OCI-LY1 (cell line): ENCODE measurements at regions not wholly inside any gene's neighbourhood (a gene's known extent, or its start where the extent isn't known, plus 50 kb on each side); places are given as distances from the start of the nearest gene placed in this dataset.

Experiments used
- H2AFZ ChIP-seq: fragments of 200-600 bp; sonication (generic), shearing (Covaris generic); 2 replicates; pipeline ENCODE4 v1.6.0; 2014; ENCODE audit warnings: antibody characterized with exemption, mild to moderate bottlenecking, low read length
- H3F3A ChIP-seq: fragments of 200-600 bp; sonication (generic), shearing (Covaris generic); 2 replicates; pipeline ENCODE4 v1.6.0; 2014; ENCODE audit warnings: mild to moderate bottlenecking, antibody characterized with exemption, low read length, moderate library complexity; ENCODE audit not compliant: insufficient read depth
- H3K27ac ChIP-seq: fragments of 200-600 bp; sonication (generic); 2 replicates; pipeline ENCODE4 v1.5.1; 2014; ENCODE audit warnings: low read length, mixed run types, mild to moderate bottlenecking, low read depth; ENCODE audit not compliant: poor library complexity, severe bottlenecking
- H3K27me3 ChIP-seq: fragments of 200-600 bp; sonication (generic); 2 replicates; pipeline ENCODE4 v1.6.0; 2014; ENCODE audit warnings: antibody characterized with exemption, mild to moderate bottlenecking, low read length, moderate library complexity; ENCODE audit not compliant: insufficient read depth
- H3K36me3 ChIP-seq: fragments of 200-600 bp; sonication (generic); 2 replicates; pipeline ENCODE4 v1.6.1; 2014; ENCODE audit warnings: mild to moderate bottlenecking, antibody characterized with exemption, low read length, moderate library complexity, mixed read lengths; ENCODE audit not compliant: insufficient read depth
- H3K4me1 ChIP-seq: fragments of 200-600 bp; sonication (generic); 2 replicates; pipeline ENCODE4 v1.5.1; 2014; ENCODE audit warnings: mild to moderate bottlenecking, low read length, moderate library complexity; ENCODE audit not compliant: insufficient read depth, severe bottlenecking
- H3K4me2 ChIP-seq: fragments of 200-600 bp; sonication (generic), shearing (Covaris generic); 2 replicates; pipeline ENCODE4 v1.6.1; 2014; ENCODE audit warnings: low read length
- H3K4me3 ChIP-seq: fragments of 200-600 bp; sonication (generic); 2 replicates; pipeline ENCODE4 v1.5.1; 2014; ENCODE audit warnings: low read length, low read depth, mild to moderate bottlenecking, mixed read lengths; ENCODE audit not compliant: poor library complexity, severe bottlenecking
- H3K79me2 ChIP-seq: fragments of 200-600 bp; shearing (Covaris generic); 2 replicates; pipeline ENCODE4 v1.6.1; 2016; ENCODE audit warnings: mixed run types, low read length, mixed read lengths; ENCODE audit not compliant: insufficient read depth
- H3K9ac ChIP-seq: fragments of 200-600 bp; sonication (generic), shearing (Covaris generic); 2 replicates; pipeline ENCODE4 v1.6.1; 2014; ENCODE audit warnings: mild to moderate bottlenecking, low read length, mixed read lengths
- H3K9me2 ChIP-seq: fragments of 200-600 bp; sonication (generic), shearing (Covaris generic); 2 replicates; pipeline ENCODE4 v1.6.1; 2014; ENCODE audit warnings: low read depth, mild to moderate bottlenecking, low read length, mixed read lengths
- H3K9me3 ChIP-seq: fragments of 200-600 bp; shearing (Covaris generic); 2 replicates; pipeline ENCODE4 v1.6.1; 2014; ENCODE audit warnings: low read length, mixed read lengths
- H4K20me1 ChIP-seq: fragments of 200-600 bp; sonication (generic), shearing (Covaris generic); 2 replicates; pipeline ENCODE4 v1.6.0; 2016; ENCODE audit warnings: mild to moderate bottlenecking, low read length; ENCODE audit not compliant: insufficient read depth
- CTCF ChIP-seq: fragments of 200-600 bp; sonication (generic), shearing (Covaris generic); IDR thresholded peaks from 2 replicates; pipeline ENCODE4 v1.5.1; 2017; ENCODE audit warnings: mild to moderate bottlenecking, antibody characterized with exemption, low read length, moderate library complexity, mixed read lengths
- EZH2 ChIP-seq: fragments of 200-600 bp; sonication (generic), shearing (Covaris generic); IDR thresholded peaks from 2 replicates; pipeline ENCODE4 v1.8.0; 2017; ENCODE audit warnings: borderline replicate concordance, mixed run types, mild to moderate bottlenecking, antibody characterized with exemption, low read length, moderate library complexity, mixed read lengths

GRCh38 chr2:240277073-240277806, 136.8 kb upstream of the OTOS start:
- Histone ChIP-seq H3K4me3 (no peak overlapping the region), H3K9me3 (no peaks in the 10 kb centered on the region), H3K36me3 (no peaks in the 10 kb centered on the region), H3K4me2 (no peak overlapping the region), H3F3A (no peaks in the 10 kb centered on the region), H3K9ac (no peak overlapping the region), H4K20me1 (no peaks in the 10 kb centered on the region), H3K79me2 (no peaks in the 10 kb centered on the region), H3K9me2 (no peaks in the 10 kb centered on the region), H3K27me3 (no peaks in the 10 kb centered on the region), H2AFZ (no peak overlapping the region), H3K27ac (no peak overlapping the region), H3K4me1 (no peaks in the 10 kb centered on the region)
- no peak for TF ChIP-seq CTCF
- TF ChIP-seq EZH2 = no peak

GRCh38 chr2:240277807-240278522, 137.5 kb upstream of the OTOS start:
- Histone ChIP-seq H3K27ac (no peak overlapping the region), H4K20me1 (no peaks in the 10 kb centered on the region), H2AFZ (no peak overlapping the region), H3F3A (no peaks in the 10 kb centered on the region), H3K4me3 (no peak overlapping the region), H3K9me2 (no peaks in the 10 kb centered on the region), H3K27me3 (no peaks in the 10 kb centered on the region), H3K9me3 (no peaks in the 10 kb centered on the region), H3K9ac (no peak overlapping the region), H3K4me1 (no peaks in the 10 kb centered on the region), H3K4me2 (no peak overlapping the region), H3K36me3 (no peaks in the 10 kb centered on the region), H3K79me2 (no peaks in the 10 kb centered on the region)
- no peak for TF ChIP-seq CTCF
- TF ChIP-seq EZH2 = no peak

- H3K4me3 ChIP-seq = no peak overlapping the region
- H3K4me2 ChIP-seq = no peak overlapping the region
- no peaks in the 10 kb centered on the region for H4K20me1 ChIP-seq
- no peaks in the 10 kb centered on the region for H3K4me1 ChIP-seq
- no peaks in the 10 kb centered on the region for H3F3A ChIP-seq
- no peaks in the 10 kb centered on the region for H3K36me3 ChIP-seq
- H3K9ac ChIP-seq = no peak overlapping the region
- H3K9me2 ChIP-seq = no peaks in the 10 kb centered on the region
- H3K27ac ChIP-seq = no peak overlapping the region
- no peak overlapping the region for H2AFZ ChIP-seq
- H3K79me2 ChIP-seq = no peaks in the 10 kb centered on the region
- no peak for TF ChIP-seq EZH2
- no peak for TF ChIP-seq CTCF
- H3K27me3 ChIP-seq = peaks cover 2% of the 10 kb centered on the region; the same call in 1 of the 2 replicates
- 0 out of 2 replicates have a peak, but pooled peaks cover 2% of the 10 kb centered on the region for H3K9me3 ChIP-seq
Measured at GRCh38 chr2:240278661-240279060, 138.2 kb upstream of the OTOS start.
